Muscle of back (tissue), 3 donors: ENCODE measurements at regions not wholly inside any gene's neighbourhood (a gene's known extent, or its start where the extent isn't known, plus 50 kb on each side); places are given as distances from the start of the nearest gene placed in this dataset.
"Not testable (repeated sequence)": the region's sequence is repeated elsewhere in the genome, so short reads cannot be mapped to it uniquely, and the experiment has no call there.

Source experiments
- DNase-seq, 3 donors: peaks; one replicate each; pipeline versions ENCODE4 v3.0.0 to v3.0.0-alpha.2; 2013

DNA sequence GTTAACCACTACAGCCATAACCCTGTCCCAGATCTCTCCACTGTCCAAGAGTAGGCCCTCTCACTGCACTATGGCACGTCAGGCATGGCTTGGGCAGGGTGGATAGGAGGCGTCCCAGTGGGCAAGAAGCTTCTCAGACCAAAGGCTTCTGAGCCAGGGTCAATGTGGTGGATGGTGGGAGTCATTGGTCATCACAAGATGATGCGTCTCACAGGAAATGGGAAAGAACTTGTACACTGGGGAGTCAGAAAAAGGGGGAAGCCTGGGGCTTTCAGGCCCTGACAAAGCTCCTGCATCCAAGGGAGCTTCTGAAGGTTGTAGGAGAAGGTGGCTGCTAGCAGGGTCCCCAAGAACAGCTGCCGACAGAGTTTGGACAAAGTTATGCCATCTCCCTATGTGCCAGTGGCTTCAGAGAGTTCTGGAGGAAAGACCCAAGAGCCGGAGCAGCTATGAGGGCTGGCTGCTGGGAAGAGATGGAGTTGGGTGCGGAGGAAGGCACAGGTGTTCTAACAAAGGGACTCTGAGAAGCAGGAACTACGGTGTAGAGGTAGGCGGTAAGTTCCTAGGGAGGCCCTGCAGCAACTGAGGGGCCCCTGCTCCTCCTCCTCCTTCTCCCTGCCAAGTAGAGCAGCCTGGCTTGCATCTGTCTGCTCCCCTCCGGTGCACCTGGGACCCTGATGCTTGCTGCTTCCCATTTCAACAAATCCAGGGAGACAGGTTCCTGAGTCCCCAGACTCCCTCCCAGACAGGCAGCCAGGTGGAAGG, 81.1 kb downstream of the ARL6IP4 start:
- no peak for DNase-seq

- no peak for DNase-seq
Measured at GRCh38 chr12:123059500-123059899, 79.0 kb downstream of the ARL6IP4 start.

GRCh38 chr12:123058980-123059379, 78.5 kb downstream of the ARL6IP4 start:
- peak in 1 of 3 donors; percentile 42 for DNase-seq

DNA sequence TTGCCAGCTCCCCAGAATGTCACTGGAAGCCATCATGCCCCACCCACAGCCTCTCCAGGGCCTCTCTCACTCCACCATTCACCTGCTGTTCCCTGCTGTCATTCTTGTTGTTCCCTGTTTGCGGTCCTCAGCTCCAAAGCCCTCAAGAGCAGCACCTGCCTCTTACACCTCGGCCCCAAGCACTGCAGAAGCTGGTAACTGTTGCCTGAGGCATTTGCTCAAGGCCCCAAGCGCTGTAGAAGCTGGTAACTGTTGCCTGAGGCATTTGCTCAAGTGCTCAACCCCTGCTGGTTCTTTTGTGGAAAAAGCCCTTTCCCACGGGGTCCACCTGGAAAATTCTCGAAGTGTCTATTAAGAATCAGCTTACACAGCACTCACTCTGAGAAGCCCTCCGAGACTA, 78.0 kb downstream of the ARL6IP4 start:
- no peak for DNase-seq

- DNase-seq = no peak
Measured at GRCh38 chr12:123057513-123058265, 77.2 kb downstream of the ARL6IP4 start.

GRCh38 chr12:123056709-123057108, 76.2 kb downstream of the ARL6IP4 start:
- no peak for DNase-seq

GRCh38 chr12:123056053-123056452, 75.6 kb downstream of the ARL6IP4 start:
- no peak for DNase-seq

DNA sequence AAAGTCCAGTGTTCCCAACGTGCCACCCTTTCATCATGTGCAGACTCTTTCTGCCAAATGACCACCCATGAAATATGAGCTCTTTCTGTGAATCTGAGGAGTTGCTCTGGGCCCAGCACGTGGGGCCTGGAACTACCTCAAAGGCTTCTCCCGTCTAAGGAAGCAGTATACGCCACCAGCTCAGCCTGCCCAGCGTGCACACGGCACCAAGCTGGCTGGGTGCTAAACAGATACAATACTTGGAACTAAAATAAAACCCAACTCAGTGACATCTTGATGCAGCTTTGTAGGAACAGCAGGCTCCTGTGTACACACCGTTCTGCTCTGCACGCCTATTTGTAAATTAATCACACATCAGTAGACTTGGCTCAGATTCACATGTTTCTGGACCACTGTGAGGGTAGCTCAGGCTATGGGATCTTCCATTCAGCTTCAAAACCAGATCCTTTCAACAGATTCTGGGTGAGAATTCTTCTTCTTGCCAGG, 74.8 kb downstream of the ARL6IP4 start:
- peak in 1 of 3 donors; percentile 51 for DNase-seq

DNA sequence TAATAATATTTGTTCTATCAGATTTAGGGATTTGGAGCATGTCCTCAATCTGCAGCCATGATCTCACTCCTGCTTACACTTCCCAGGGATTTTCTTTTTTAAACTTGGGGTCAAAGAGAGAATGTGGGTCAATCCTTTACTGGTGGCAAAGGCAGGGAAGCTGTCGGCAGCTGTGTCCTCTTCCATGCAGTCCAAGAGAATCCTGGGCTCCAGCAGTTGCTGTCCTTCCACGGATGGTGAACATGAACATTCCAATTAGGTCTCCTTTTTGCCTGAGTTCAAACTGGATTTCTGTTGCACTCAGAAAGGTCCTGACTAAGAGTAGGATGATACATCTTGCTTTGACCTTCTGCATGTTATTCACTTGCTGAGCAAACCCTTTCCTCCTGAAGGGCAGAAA, 73.9 kb downstream of the ARL6IP4 start:
- no peak for DNase-seq

DNA sequence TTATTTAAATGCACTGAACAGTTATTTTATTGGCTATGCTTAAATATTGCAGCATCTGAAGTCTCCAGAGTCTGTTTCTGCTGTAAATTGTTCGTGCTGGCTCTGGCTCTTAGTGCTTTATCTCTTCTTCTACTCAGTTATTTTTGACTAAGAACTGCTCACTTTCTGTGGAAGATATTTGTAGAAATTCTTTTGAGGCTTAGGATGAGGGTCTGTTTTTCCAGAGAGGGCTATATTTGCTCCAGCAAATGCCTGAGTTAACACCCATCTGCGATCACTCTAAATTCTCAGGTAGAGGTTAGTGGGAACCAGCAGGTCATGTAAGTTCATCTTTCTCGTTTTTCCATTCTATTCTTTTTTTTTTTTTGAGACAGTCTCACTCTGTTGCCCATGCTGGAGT, 71.1 kb downstream of the ARL6IP4 start:
- DNase-seq = peak in 1 of 3 donors; percentile 50

DNA sequence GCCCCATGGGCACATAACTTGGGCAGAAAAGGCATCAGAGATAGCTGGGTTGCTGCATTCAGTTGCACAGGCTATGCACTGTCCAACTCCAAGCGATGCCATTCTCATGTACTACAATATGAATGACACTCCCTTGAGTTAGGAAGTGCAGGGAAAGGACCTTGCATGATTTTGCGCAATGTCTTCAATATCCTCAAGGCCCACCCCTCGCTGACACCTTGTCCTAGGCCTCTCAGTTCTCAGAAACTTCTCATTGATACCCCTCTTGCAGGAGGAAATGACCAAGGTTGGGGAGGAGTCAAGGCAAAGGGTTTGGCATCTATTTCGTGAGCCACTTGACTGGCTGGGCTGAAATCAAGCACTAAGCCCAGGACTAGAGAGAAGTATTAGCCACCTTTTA, 70.4 kb downstream of the ARL6IP4 start:
- no peak for DNase-seq

DNA sequence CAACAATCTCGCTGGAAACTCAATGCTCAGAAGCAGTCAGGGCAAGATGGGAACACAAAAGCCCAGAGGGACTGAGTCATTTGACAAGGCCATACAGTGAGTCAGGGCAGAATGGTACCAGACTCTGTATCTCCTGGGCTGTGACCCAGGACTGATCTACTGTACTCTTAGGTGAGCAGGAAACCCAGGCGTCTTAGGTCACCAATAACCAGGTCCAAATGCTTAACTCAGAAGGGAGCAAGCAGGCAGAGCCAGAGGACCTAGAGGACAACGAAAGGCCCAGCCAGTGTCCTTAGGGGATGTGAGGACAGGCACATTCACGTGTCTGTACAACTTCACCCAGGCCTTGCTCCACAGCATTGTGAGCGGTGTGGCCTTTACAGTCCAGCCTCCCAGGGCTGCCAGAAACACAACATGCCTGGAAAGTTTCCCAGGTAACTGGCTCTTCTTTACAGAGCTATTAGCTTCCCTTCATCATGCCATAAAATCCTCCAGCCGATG, 69.9 kb downstream of the ARL6IP4 start:
- DNase-seq = peak in 2 of 3 donors; percentile 73 to 81

- no peak for DNase-seq
Measured at GRCh38 chr12:123049398-123050240, 69.1 kb downstream of the ARL6IP4 start.

GRCh38 chr12:123047892-123048291, 67.4 kb downstream of the ARL6IP4 start:
- not testable (repeated sequence) for DNase-seq

DNA sequence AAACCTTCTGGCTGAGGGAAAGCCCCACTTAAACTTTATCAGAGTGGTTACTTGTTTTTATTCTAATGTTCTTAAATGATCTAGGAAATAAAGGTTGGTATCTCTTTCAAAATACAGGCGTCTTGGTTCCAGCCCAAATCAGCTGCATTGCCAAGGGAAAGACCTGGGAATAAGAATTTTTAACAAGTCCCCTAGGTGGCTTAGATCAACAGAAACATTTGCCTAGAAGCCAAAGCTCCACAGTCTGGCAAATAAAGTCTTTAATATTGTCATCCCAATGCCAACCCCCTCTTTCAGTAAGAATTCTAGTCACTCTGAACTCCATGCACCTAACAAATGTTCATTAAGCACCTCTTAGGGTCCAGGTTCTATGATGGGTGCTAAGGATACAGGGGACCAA, 66.8 kb downstream of the ARL6IP4 start:
- DNase-seq = no peak

DNA sequence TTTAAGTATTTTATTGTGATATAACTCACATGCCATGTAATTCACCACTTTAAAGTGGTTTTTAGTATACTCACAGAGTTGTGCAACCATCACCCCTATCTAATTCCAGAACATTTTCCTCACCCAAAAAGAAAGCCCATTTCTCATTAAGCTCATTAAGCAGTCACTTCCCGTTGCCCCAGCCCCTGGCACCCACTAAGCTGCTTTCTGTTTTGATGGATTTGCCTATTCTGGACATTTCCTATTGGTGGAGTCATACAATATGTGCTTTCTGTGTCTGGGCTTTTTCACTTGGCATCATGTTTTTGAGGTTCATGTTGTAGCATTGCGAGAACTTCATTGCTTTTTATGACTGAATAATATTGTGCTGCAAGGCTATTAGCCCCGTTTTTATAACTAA, 66.0 kb downstream of the ARL6IP4 start:
- no peak for DNase-seq

- no peak for DNase-seq
Measured at GRCh38 chr12:123045678-123046077, 65.2 kb downstream of the ARL6IP4 start.

GRCh38 chr12:123044351-123044750, 63.9 kb downstream of the ARL6IP4 start:
- no peak for DNase-seq

- DNase-seq = peak; percentile 64 to 89 (median 74)
Measured at GRCh38 chr12:123043536-123044001, 63.1 kb downstream of the ARL6IP4 start.

DNA sequence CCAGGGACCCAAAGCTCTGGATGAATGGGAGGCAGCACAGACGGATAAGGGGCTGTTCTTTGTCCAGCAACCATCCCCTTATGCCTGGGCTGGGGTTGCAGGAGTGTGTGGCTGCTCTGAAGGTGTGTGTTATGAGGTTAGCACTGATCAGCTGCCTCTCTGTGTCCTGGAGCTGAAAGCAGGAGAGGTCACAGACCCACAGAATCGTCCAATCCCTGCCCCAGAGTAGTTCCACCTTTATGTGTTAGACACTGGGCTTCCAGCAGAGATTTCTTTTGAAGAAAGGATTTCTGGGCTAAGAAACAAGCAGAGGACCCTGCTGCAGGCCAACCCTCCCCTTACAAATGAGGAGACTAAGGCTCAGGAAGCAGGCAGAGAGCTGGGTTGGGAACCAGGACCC, 62.4 kb downstream of the ARL6IP4 start:
- DNase-seq = no peak

- DNase-seq = peak in 2 of 3 donors; percentile 59 to 63
Measured at GRCh38 chr12:123041811-123042655, 61.6 kb downstream of the ARL6IP4 start.
